ENCODE measurements at regions not wholly inside any gene's neighbourhood (a gene's known extent, or its start where the extent isn't known, plus 50 kb on each side); places are given as distances from the start of the nearest gene placed in this dataset.
"Not testable (repeated sequence)": the region's sequence is repeated elsewhere in the genome, so short reads cannot be mapped to it uniquely, and the experiment has no call there.

DNA sequence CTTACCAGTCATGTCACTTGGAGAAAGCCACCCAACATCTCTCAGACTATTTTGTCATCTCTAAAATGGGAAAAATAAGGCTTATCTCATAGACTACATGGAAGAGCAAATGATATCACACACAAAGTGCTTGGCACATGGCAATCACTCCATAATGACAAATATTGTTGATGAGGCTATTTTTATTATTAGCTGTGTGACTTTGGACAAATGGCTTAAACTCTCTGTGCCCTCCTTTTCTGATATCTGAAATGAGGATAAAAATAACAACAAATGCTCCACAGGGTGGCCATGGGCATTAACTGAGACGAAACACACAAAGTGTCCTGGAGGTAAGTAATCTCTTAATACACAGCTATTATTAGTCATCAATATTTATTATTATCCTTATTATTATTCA lies 125.5 kb upstream of the HAND1 start:
- no peak overlapping the region for H3K27ac Mint-ChIP-seq
- intact Hi-C loops (cut with DNase I, micrococcal nuclease), result no loop called here
- no peaks in the 10 kb centered on the region for H3K9me3 Mint-ChIP-seq (ENCODE audit: low read depth)
- H3K4me1 Mint-ChIP-seq, result no peaks in the 10 kb centered on the region
- H3K27me3 Mint-ChIP-seq, result peaks cover 41% of the 10 kb centered on the region
- CTCF ChIA-PET, result interaction anchor here (0.6 to 1.5 kb wide), 4 partner anchors 70 to 135 kb away, joined by 3 to 5 read pairs (median 3); no protein-coding TSS in a partner anchor
- no peak overlapping the region for H3K4me3 Mint-ChIP-seq
- no peak for ATAC-seq
- no peak for DNase-seq
- POLR2A ChIA-PET, result no interaction called here
- H3K36me3 Mint-ChIP-seq (ENCODE audit: low read depth), result no peaks in the 10 kb centered on the region

GRCh38 chr5:154603011-154603410 lies 125.0 kb upstream of the HAND1 start:
- ChIA-PET POLR2A (no interaction called here), CTCF (interaction anchor here (0.6 to 1.5 kb wide), 2 partner anchors 85 to 135 kb away, joined by 3 to 5 read pairs; no protein-coding TSS in a partner anchor)
- Mint-ChIP-seq H3K4me3 (no peak overlapping the region), H3K27ac (no peak overlapping the region), H3K36me3 (ENCODE audit: low read depth) (no peaks in the 10 kb centered on the region), H3K27me3 (peaks cover 44% of the 10 kb centered on the region), H3K4me1 (no peaks in the 10 kb centered on the region), H3K9me3 (ENCODE audit: low read depth) (no peaks in the 10 kb centered on the region)
- intact Hi-C loops (cut with DNase I, micrococcal nuclease), result no loop called here
- no peak for DNase-seq
- ATAC-seq, result no peak

DNA sequence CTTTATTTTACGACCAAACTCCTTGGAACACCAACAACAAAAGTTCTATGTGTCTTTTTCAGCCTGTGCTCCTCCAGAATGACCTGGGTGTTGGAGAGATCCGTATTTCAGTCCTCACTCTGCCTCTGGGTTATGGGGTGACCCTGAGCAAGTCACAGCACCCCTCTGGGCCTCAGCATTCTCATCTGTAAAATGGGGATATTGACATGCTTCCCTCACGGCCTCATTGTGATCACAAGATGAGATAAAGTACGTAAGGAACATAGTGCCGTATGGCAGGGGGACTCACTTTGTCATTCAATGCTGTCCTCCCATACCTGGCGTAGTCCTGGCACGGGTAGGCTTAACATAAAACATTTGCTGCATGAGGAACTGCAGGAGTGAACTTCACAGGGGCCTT lies 123.0 kb upstream of the HAND1 start:
- ChIA-PET CTCF (no interaction called here), POLR2A (no interaction called here)
- Mint-ChIP-seq H3K4me1 (no peaks in the 10 kb centered on the region), H3K9me3 (ENCODE audit: low read depth) (no peaks in the 10 kb centered on the region), H3K27me3 (peaks cover 50% of the 10 kb centered on the region), H3K4me3 (no peak overlapping the region), H3K36me3 (ENCODE audit: low read depth) (no peaks in the 10 kb centered on the region), H3K27ac (no peak overlapping the region)
- intact Hi-C loops (cut with DNase I, micrococcal nuclease), result no loop called here
- no peak for DNase-seq
- ATAC-seq, result no peak

DNA sequence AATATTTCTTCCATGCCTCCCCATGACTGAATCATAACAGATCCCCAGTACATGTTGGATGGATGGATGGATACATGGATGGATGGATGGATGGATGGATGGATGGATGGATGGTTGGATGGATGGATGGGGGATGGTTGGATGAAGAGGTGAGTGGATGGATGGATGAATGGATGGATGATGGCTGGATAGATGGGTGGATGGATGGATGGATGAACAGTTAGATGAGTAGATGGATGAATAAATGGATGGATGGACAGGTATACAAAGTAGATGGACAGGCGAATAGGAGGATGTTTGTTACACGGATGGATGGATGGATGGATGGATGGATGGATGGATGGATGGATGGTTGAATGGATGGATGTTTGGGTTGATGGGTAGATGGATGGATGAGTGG lies 120.0 kb upstream of the HAND1 start:
- intact Hi-C loops (cut with DNase I, micrococcal nuclease), result no loop called here
- DNase-seq (no peak), ATAC-seq (no peak)
- Mint-ChIP-seq H3K36me3 (ENCODE audit: low read depth) (no peaks in the 10 kb centered on the region), H3K27me3 (peaks cover 33% of the 10 kb centered on the region), H3K9me3 (ENCODE audit: low read depth) (no peaks in the 10 kb centered on the region), H3K4me1 (no peaks in the 10 kb centered on the region), H3K4me3 (no peak overlapping the region), H3K27ac (no peak overlapping the region)
- POLR2A ChIA-PET, result no interaction called here
- CTCF ChIA-PET, result interaction anchor here (1.6 kb wide), 1 partner anchor 77 kb away, joined by 4 read pairs; no protein-coding TSS in a partner anchor

GRCh38 chr5:154596844-154597243 lies 118.8 kb upstream of the HAND1 start:
- H3K9me3 Mint-ChIP-seq (ENCODE audit: low read depth); intact Hi-C loops (cut with DNase I, micrococcal nuclease); H3K36me3 Mint-ChIP-seq (ENCODE audit: low read depth): not testable (repeated sequence)

GRCh38 chr5:154595662-154596061 lies 117.6 kb upstream of the HAND1 start:
- no peaks in the 10 kb centered on the region for H3K9me3 Mint-ChIP-seq (ENCODE audit: low read depth)
- ChIA-PET POLR2A (no interaction called here), CTCF (no interaction called here)
- no peak overlapping the region for H3K4me3 Mint-ChIP-seq
- intact Hi-C loops (cut with DNase I, micrococcal nuclease), result no loop called here
- no peak for DNase-seq
- no peak overlapping the region for H3K27ac Mint-ChIP-seq
- ATAC-seq, result no peak
- no peaks in the 10 kb centered on the region for H3K4me1 Mint-ChIP-seq
- H3K36me3 Mint-ChIP-seq (ENCODE audit: low read depth), result no peaks in the 10 kb centered on the region
- H3K27me3 Mint-ChIP-seq, result peaks cover 18% of the 10 kb centered on the region

More at GRCh38 chr5:154596844-154597243, 118.8 kb upstream of the HAND1 start:
- ATAC-seq, H3K4me1 Mint-ChIP-seq, H3K27ac Mint-ChIP-seq, DNase-seq, POLR2A ChIA-PET, H3K4me3 Mint-ChIP-seq: not testable (repeated sequence)
- H3K27me3 Mint-ChIP-seq, result peaks cover 25% of the 10 kb centered on the region
- CTCF ChIA-PET, result interaction anchor here (1.6 kb wide), 1 partner anchor 76 kb away, joined by 4 read pairs; no protein-coding TSS in a partner anchor

GRCh38 chr5:154593796-154594195 lies 115.8 kb upstream of the HAND1 start:
- Mint-ChIP-seq H3K27me3 (peaks cover 12% of the 10 kb centered on the region), H3K27ac (no peak overlapping the region)

GRCh38 chr5:154593071-154593470 lies 115.0 kb upstream of the HAND1 start:
- no peak overlapping the region for H3K27ac Mint-ChIP-seq
- H3K4me1 Mint-ChIP-seq, result no peaks in the 10 kb centered on the region
- no peaks in the 10 kb centered on the region for H3K9me3 Mint-ChIP-seq (ENCODE audit: low read depth)
- ATAC-seq (no peak), DNase-seq (no peak)
- peaks cover 6% of the 10 kb centered on the region for H3K27me3 Mint-ChIP-seq
- no peaks in the 10 kb centered on the region for H3K36me3 Mint-ChIP-seq (ENCODE audit: low read depth)
- ChIA-PET CTCF (no interaction called here), POLR2A (no interaction called here)
- no peak overlapping the region for H3K4me3 Mint-ChIP-seq
- intact Hi-C loops (cut with DNase I, micrococcal nuclease), result no loop called here

More at GRCh38 chr5:154593796-154594195, 115.8 kb upstream of the HAND1 start:
- H3K9me3 Mint-ChIP-seq (ENCODE audit: low read depth), result no peaks in the 10 kb centered on the region
- intact Hi-C loops (cut with DNase I, micrococcal nuclease), result no loop called here
- ChIA-PET POLR2A (no interaction called here), CTCF (no interaction called here)
- H3K36me3 Mint-ChIP-seq (ENCODE audit: low read depth), result no peaks in the 10 kb centered on the region
- no peak for DNase-seq
- ATAC-seq, result no peak
- no peak overlapping the region for H3K4me3 Mint-ChIP-seq
- H3K4me1 Mint-ChIP-seq, result no peaks in the 10 kb centered on the region

DNA sequence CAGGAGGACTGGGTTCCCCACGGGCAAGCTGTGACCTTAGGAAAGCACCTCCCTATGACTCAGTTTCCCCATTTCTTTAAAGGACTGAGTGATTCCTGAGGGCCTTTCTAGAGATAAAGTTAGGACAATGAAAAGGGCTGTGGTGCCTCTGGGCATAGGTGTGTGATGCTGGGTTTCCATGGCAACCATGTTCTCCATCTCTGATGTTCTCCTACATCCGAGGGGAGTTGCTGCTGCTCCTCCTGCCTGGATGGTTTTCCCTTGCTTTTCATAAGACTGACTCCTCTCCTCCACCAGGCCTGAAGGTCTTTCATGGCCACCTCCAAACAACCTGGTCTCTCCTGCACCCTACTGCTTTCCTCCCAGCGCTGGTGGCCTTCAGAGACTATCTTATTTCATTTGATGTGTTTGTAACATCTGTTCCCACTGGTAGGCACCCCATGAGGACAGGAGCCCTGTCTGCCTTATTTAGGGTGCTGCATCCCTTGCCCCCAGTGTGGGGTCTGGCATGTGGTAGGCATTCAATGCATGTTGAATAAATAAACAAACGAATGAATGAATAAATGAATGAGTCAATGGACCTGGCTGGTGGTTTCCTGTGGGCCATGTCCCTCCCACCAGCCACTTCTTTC lies 112.2 kb upstream of the HAND1 start:
- Mint-ChIP-seq H3K27ac (no peak overlapping the region), H3K9me3 (ENCODE audit: low read depth) (no peaks in the 10 kb centered on the region), H3K27me3 (peaks cover 2% of the 10 kb centered on the region), H3K4me3 (no peak overlapping the region), H3K36me3 (ENCODE audit: low read depth) (no peaks in the 10 kb centered on the region), H3K4me1 (no peaks in the 10 kb centered on the region)
- POLR2A ChIA-PET, result no interaction called here
- CTCF ChIA-PET, result no interaction called here
- intact Hi-C loops (cut with DNase I, micrococcal nuclease), result no loop called here
- ATAC-seq, result no peak
- DNase-seq, result no peak

DNA sequence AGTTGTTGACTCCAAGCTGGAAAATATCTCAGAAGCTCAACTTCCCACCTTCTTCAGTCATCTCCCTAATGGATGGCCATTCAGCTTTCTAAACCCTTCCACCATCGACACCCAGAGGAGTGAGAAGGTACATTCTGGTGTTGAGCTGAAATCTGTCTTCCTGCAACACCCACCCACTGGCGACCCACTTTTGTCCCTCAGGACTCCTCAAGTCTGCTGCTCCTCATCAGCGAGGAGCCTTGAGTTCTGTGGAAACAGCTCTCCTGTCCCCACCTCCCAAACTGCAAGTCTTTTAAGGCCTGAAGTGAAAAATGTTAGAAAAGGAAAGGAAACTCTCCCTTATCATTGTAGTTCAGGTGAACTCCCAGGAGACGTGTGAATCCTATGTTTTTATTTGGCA lies 111.5 kb upstream of the HAND1 start:
- peaks cover 5% of the 10 kb centered on the region for H3K27me3 Mint-ChIP-seq
- H3K4me1 Mint-ChIP-seq, result no peaks in the 10 kb centered on the region
- ChIA-PET CTCF (interaction anchor here (0.6 to 0.7 kb wide), 2 partner anchors 9 to 522 kb away, joined by 3 to 4 read pairs; no protein-coding TSS in a partner anchor), POLR2A (no interaction called here)
- H3K9me3 Mint-ChIP-seq (ENCODE audit: low read depth), result no peaks in the 10 kb centered on the region
- intact Hi-C loops (cut with DNase I, micrococcal nuclease), result no loop called here
- ATAC-seq (no peak), DNase-seq (no peak)
- no peaks in the 10 kb centered on the region for H3K36me3 Mint-ChIP-seq (ENCODE audit: low read depth)
- no peak overlapping the region for H3K4me3 Mint-ChIP-seq
- no peak overlapping the region for H3K27ac Mint-ChIP-seq

GRCh38 chr5:154588833-154589425 lies 110.9 kb upstream of the HAND1 start:
- intact Hi-C loops (cut with DNase I, micrococcal nuclease); H3K4me3 Mint-ChIP-seq; H3K27me3 Mint-ChIP-seq; ATAC-seq; H3K36me3 Mint-ChIP-seq (ENCODE audit: low read depth); H3K27ac Mint-ChIP-seq; DNase-seq; H3K9me3 Mint-ChIP-seq (ENCODE audit: low read depth); H3K4me1 Mint-ChIP-seq: not testable (repeated sequence)
- CTCF ChIA-PET, result interaction anchor here (0.6 to 0.7 kb wide), 2 partner anchors 9 to 521 kb away, joined by 3 to 4 read pairs; no protein-coding TSS in a partner anchor
- POLR2A ChIA-PET, result interaction anchor here (0.6 kb wide), 1 partner anchor 65 kb away, joined by 3 read pairs; no protein-coding TSS in a partner anchor

DNA sequence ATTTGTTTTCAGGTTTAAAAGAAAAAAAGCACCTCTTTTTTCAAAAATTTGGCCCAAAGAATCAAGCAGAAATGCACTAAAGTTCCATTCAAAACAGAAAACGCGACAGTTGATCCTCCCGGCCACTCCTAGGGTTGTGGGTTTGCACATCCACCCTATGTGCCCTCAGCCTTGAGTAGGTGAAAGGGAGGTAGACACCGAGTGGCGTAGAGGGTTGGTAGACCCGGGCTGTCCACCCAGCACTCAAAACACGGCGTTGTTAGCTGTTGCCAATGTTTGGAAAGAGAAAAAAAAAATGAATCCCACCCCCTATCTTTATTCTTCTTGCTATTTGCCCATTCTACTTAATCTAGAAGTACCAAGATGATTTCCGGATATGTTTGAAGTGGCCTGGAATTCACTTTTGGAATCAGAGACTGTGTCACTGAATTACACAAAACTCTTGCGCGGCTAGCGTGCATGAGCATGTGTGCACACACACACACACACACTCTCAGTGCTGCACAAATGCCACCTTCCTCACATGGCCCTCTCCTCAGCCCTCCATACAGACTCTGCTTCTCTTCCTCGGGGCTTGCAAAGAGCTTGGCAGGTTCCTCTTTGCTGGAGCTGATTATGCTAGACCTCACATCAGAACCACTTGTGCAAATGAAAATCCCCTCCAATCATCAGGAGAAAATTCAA lies 110.2 kb upstream of the HAND1 start:
- CTCF ChIA-PET, result no interaction called here
- ATAC-seq (no peak), DNase-seq (no peak)
- intact Hi-C loops (cut with DNase I, micrococcal nuclease), result no loop called here
- no peak overlapping the region for H3K4me3 Mint-ChIP-seq
- no peaks in the 10 kb centered on the region for H3K36me3 Mint-ChIP-seq (ENCODE audit: low read depth)
- H3K27me3 Mint-ChIP-seq, result peaks cover 5% of the 10 kb centered on the region
- POLR2A ChIA-PET, result no interaction called here
- H3K4me1 Mint-ChIP-seq, result no peaks in the 10 kb centered on the region
- H3K27ac Mint-ChIP-seq, result no peak overlapping the region
- H3K9me3 Mint-ChIP-seq (ENCODE audit: low read depth), result no peaks in the 10 kb centered on the region

Measured in activated CD4-positive, alpha-beta T cell treated with anti-CD3 and anti-CD28 coated beads for 36 hours (primary cell).